ENCODE measurements at regions not wholly inside any gene's neighbourhood (a gene's known extent, or its start where the extent isn't known, plus 50 kb on each side); places are given as distances from the start of the nearest gene placed in this dataset.

- Mint-ChIP-seq H3K27me3 (ENCODE audit: insufficient read depth, unreplicated experiment) (no peaks in the 10 kb centered on the region), H3K4me3 (ENCODE audit: unreplicated experiment) (no peak overlapping the region), H3K36me3 (ENCODE audit: insufficient read depth, unreplicated experiment) (no peaks in the 10 kb centered on the region), H3K9me3 (ENCODE audit: unreplicated experiment) (no peaks in the 10 kb centered on the region), H3K4me1 (ENCODE audit: insufficient read depth, unreplicated experiment) (no peaks in the 10 kb centered on the region), H3K27ac (ENCODE audit: low read depth, unreplicated experiment) (no peak overlapping the region)
- ChIA-PET POLR2A (interaction anchor here (0.5 to 1.3 kb wide), 4 partner anchors 13 to 319 kb away, joined by 3 to 5 read pairs (median 3); no protein-coding TSS in a partner anchor), CTCF (interaction anchor here (0.5 to 0.6 kb wide), 2 partner anchors 229 to 589 kb away, joined by 3 read pairs; no protein-coding TSS in a partner anchor)
- no peak for TF ChIP-seq CTCF (IDR thresholded peaks at IDR 0.05; ENCODE audit: unreplicated experiment)
- BruUV-seq (replicated peaks): no TSS peak
- intact Hi-C loops (cut with micrococcal nuclease): no loop called here
- DNase-seq (ENCODE audit: unreplicated experiment): no peak
Observed at GRCh38 chr5:165370233-165370632, 1864.8 kb downstream of the MAT2B start.

GRCh38 chr5:165370794-165371193, 1865.4 kb downstream of the MAT2B start:
- TF ChIP-seq CTCF (IDR thresholded peaks at IDR 0.05; ENCODE audit: unreplicated experiment): no peak
- CTCF ChIA-PET: interaction anchor here (0.5 kb wide), 1 partner anchor 229 kb away, joined by 3 read pairs; no protein-coding TSS in a partner anchor
- POLR2A ChIA-PET: interaction anchor here (0.6 to 1.3 kb wide), 4 partner anchors 9 to 319 kb away, joined by 3 to 5 read pairs (median 3); no protein-coding TSS in a partner anchor
- Mint-ChIP-seq H3K9me3 (ENCODE audit: unreplicated experiment) (no peaks in the 10 kb centered on the region), H3K27me3 (ENCODE audit: insufficient read depth, unreplicated experiment) (no peaks in the 10 kb centered on the region), H3K27ac (ENCODE audit: low read depth, unreplicated experiment) (no peak overlapping the region), H3K4me1 (ENCODE audit: insufficient read depth, unreplicated experiment) (no peaks in the 10 kb centered on the region), H3K4me3 (ENCODE audit: unreplicated experiment) (no peak overlapping the region), H3K36me3 (ENCODE audit: insufficient read depth, unreplicated experiment) (no peaks in the 10 kb centered on the region)
- intact Hi-C loops (cut with micrococcal nuclease): no loop called here
- no TSS peak for BruUV-seq (replicated peaks)
- peak; percentile 13 for DNase-seq (ENCODE audit: unreplicated experiment)

GRCh38 chr5:165375201-165375600, 1869.8 kb downstream of the MAT2B start:
- TF ChIP-seq CTCF (IDR thresholded peaks at IDR 0.05; ENCODE audit: unreplicated experiment): no peak
- POLR2A ChIA-PET: no interaction called here
- no peaks in the 10 kb centered on the region for H3K9me3 Mint-ChIP-seq (ENCODE audit: unreplicated experiment)
- no peaks in the 10 kb centered on the region for H3K36me3 Mint-ChIP-seq (ENCODE audit: insufficient read depth, unreplicated experiment)
- H3K4me1 Mint-ChIP-seq (ENCODE audit: insufficient read depth, unreplicated experiment): no peaks in the 10 kb centered on the region
- CTCF ChIA-PET: no interaction called here
- H3K4me3 Mint-ChIP-seq (ENCODE audit: unreplicated experiment): no peak overlapping the region
- intact Hi-C loops (cut with micrococcal nuclease): no loop called here
- H3K27ac Mint-ChIP-seq (ENCODE audit: low read depth, unreplicated experiment): no peak overlapping the region
- no peaks in the 10 kb centered on the region for H3K27me3 Mint-ChIP-seq (ENCODE audit: insufficient read depth, unreplicated experiment)
- no peak for DNase-seq (ENCODE audit: unreplicated experiment)
- BruUV-seq (replicated peaks): no TSS peak

GRCh38 chr5:165393839-165394238, 1888.4 kb downstream of the MAT2B start:
- Mint-ChIP-seq H3K27me3 (ENCODE audit: insufficient read depth, unreplicated experiment) (no peaks in the 10 kb centered on the region), H3K27ac (ENCODE audit: low read depth, unreplicated experiment) (no peak overlapping the region), H3K4me3 (ENCODE audit: unreplicated experiment) (no peak overlapping the region), H3K9me3 (ENCODE audit: unreplicated experiment) (no peaks in the 10 kb centered on the region), H3K4me1 (ENCODE audit: insufficient read depth, unreplicated experiment) (no peaks in the 10 kb centered on the region), H3K36me3 (ENCODE audit: insufficient read depth, unreplicated experiment) (no peaks in the 10 kb centered on the region)
- no peak for DNase-seq (ENCODE audit: unreplicated experiment)
- ChIA-PET POLR2A (interaction anchor here (0.7 kb wide), 2 partner anchors 25 to 866 kb away, joined by 3 to 4 read pairs; no protein-coding TSS in a partner anchor), CTCF (no interaction called here)
- no TSS peak for BruUV-seq (replicated peaks)
- intact Hi-C loops (cut with micrococcal nuclease): no loop called here
- TF ChIP-seq CTCF (IDR thresholded peaks at IDR 0.05; ENCODE audit: unreplicated experiment): no peak

Data from MCF 10A (cell line).